MM.1S (cell line): ENCODE measurements at regions not wholly inside any gene's neighbourhood (a gene's known extent, or its start where the extent isn't known, plus 50 kb on each side); places are given as distances from the start of the nearest gene placed in this dataset.

Experiments
- DNase-seq: peaks from one replicate; pipeline ENCODE4 v3.0.0-alpha.2; 2015
- H2AFZ ChIP-seq: fragments of 300-600 bp; sonication (generic); 2 replicates; pipeline ENCODE4 v1.6.0; 2016; ENCODE audit warnings: antibody characterized with exemption, low read length
- H3F3A ChIP-seq: fragments of 300-600 bp; sonication (generic); 2 replicates; pipeline ENCODE4 v1.6.1; 2016; ENCODE audit warnings: mild to moderate bottlenecking, antibody characterized with exemption, low read length, moderate library complexity, mixed read lengths; ENCODE audit not compliant: insufficient read depth
- H3K27ac ChIP-seq: fragments of 300-600 bp; sonication (generic); 2 replicates; pipeline ENCODE4 v1.5.1; 2016; ENCODE audit warnings: mild to moderate bottlenecking, low read length
- H3K27me3 ChIP-seq: fragments of 300-600 bp; sonication (generic); replicated peaks from 2 replicates; pipeline ENCODE4 v1.6.0; 2016; ENCODE audit warnings: low read length; ENCODE audit not compliant: insufficient read depth
- H3K36me3 ChIP-seq: fragments of 300-600 bp; sonication (generic); replicated peaks from 2 replicates; pipeline ENCODE4 v1.6.1; 2016; ENCODE audit warnings: mild to moderate bottlenecking, low read length, mixed read lengths; ENCODE audit not compliant: insufficient read depth
- H3K4me1 ChIP-seq: fragments of 300-600 bp; sonication (generic); 2 replicates; pipeline ENCODE4 v1.6.1; 2016; ENCODE audit warnings: low read length, mixed read lengths
- H3K4me2 ChIP-seq: fragments of 300-600 bp; sonication (generic); 2 replicates; pipeline ENCODE4 v1.6.0; 2016; ENCODE audit warnings: low read depth, low read length
- H3K4me3 ChIP-seq: fragments of 300-600 bp; sonication (generic); 2 replicates; pipeline ENCODE4 v1.5.1; 2016; ENCODE audit warnings: low read length, mixed read lengths
- H3K79me2 ChIP-seq: fragments of 300-600 bp; sonication (generic); 2 replicates; pipeline ENCODE4 v1.6.1; 2016; ENCODE audit warnings: mixed run types, low read length, mixed read lengths
- H3K9ac ChIP-seq: fragments of 300-600 bp; sonication (generic); 2 replicates; pipeline ENCODE4 v1.6.1; 2016; ENCODE audit warnings: low read length, mixed read lengths
- H3K9me2 ChIP-seq: fragments of 300-600 bp; sonication (generic); replicated peaks from 2 replicates; pipeline ENCODE4 v1.6.1; 2016; ENCODE audit warnings: mild to moderate bottlenecking, low read length, mixed read lengths; ENCODE audit not compliant: insufficient read depth
- H3K9me3 ChIP-seq: fragments of 300-600 bp; sonication (generic); replicated peaks from 2 replicates; pipeline ENCODE4 v1.6.1; 2016; ENCODE audit warnings: mild to moderate bottlenecking, low read length, mixed read lengths; ENCODE audit not compliant: insufficient read depth
- H4K20me1 ChIP-seq: fragments of 300-600 bp; sonication (generic); 2 replicates; pipeline ENCODE4 v1.6.1; 2016; ENCODE audit warnings: mild to moderate bottlenecking, low read length, moderate library complexity, mixed read lengths; ENCODE audit not compliant: insufficient read depth
- CTCF ChIP-seq: fragments of 300-600 bp; sonication (generic); IDR thresholded peaks from 2 replicates; pipeline ENCODE4 v1.5.1; 2016; ENCODE audit warnings: antibody characterized with exemption, low read length, mixed read lengths
- EZH2 ChIP-seq: fragments of 300-600 bp; sonication (generic); optimal IDR thresholded peaks from 2 replicates; pipeline ENCODE3; 2017; ENCODE audit warnings: low read depth, mild to moderate bottlenecking, antibody characterized with exemption, low read length, mixed read lengths
- EZH2phosphoT487 ChIP-seq: fragments of 300-600 bp; sonication (generic); IDR thresholded peaks from 2 replicates; pipeline ENCODE4 v1.6.1; 2018; ENCODE audit warnings: antibody characterized with exemption, low read length

DNA sequence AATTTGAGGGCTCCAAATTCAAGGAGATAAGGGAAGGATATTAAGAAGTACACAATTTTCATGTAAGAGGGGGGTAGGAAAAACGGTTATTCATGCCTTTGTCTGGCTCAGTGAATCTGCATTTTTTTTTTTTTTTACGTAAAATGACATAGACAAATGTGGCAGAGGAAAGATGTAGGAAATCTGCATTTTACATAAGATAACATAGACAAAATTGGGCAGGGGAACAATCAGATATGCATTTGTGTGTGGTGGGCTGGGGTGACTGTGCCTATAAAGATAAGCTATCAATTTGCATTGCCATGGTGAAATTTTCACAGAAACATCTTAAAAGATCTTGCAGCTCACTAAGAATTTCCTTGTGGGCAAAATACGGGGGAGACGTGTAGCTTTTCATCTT, 92.7 kb upstream of the GPR141 start:
- no peak overlapping the region for H2AFZ ChIP-seq
- H3K4me1 ChIP-seq: no peaks in the 10 kb centered on the region
- H3K4me2 ChIP-seq: no peak overlapping the region
- H3K27ac ChIP-seq: no peak overlapping the region
- DNase-seq: no peak
- no peaks in the 10 kb centered on the region for H4K20me1 ChIP-seq
- no peaks in the 10 kb centered on the region for H3K79me2 ChIP-seq
- TF ChIP-seq EZH2 (no peak), EZH2phosphoT487 (no peak), CTCF (no peak)
- H3F3A ChIP-seq: no peaks in the 10 kb centered on the region
- no peaks in the 10 kb centered on the region for H3K9me2 ChIP-seq
- H3K27me3 ChIP-seq: no peaks in the 10 kb centered on the region
- H3K9me3 ChIP-seq: no peaks in the 10 kb centered on the region
- no peak overlapping the region for H3K9ac ChIP-seq
- no peak overlapping the region for H3K4me3 ChIP-seq
- H3K36me3 ChIP-seq: no peaks in the 10 kb centered on the region

- no peak overlapping the region for H3K27ac ChIP-seq
- no peaks in the 10 kb centered on the region for H3K27me3 ChIP-seq
- no peak overlapping the region for H3K9ac ChIP-seq
- no peak for DNase-seq
- no peaks in the 10 kb centered on the region for H3F3A ChIP-seq
- H3K4me3 ChIP-seq: no peak overlapping the region
- TF ChIP-seq EZH2 (no peak), CTCF (no peak), EZH2phosphoT487 (no peak)
- H3K9me3 ChIP-seq: no peaks in the 10 kb centered on the region
- no peaks in the 10 kb centered on the region for H3K4me1 ChIP-seq
- no peaks in the 10 kb centered on the region for H3K36me3 ChIP-seq
- H3K79me2 ChIP-seq: no peaks in the 10 kb centered on the region
- H2AFZ ChIP-seq: no peak overlapping the region
- H4K20me1 ChIP-seq: no peaks in the 10 kb centered on the region
- no peaks in the 10 kb centered on the region for H3K9me2 ChIP-seq
- H3K4me2 ChIP-seq: no peak overlapping the region
Measured at GRCh38 chr7:37592366-37592765, 91.2 kb upstream of the GPR141 start.

DNA sequence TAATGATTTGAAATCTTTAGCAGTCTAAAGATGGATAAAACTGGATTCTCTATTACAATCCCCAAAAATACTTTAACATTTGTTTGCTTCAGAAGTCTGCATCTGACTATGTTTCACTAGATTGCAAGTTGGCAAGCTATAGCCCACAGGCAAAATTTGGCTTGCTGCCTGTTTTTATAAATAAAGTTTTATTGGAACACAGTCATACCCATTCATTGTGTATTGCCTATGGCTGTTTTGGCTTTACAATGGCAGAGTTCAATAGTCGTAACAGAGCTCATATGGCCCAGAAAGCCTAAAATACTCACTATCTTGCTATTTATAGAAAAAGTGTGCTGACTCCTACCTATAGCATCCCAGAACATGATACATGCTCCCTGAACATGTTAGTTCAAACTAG, 89.0 kb upstream of the GPR141 start:
- no peaks in the 10 kb centered on the region for H3K27me3 ChIP-seq
- no peaks in the 10 kb centered on the region for H3K36me3 ChIP-seq
- H2AFZ ChIP-seq: no peak overlapping the region
- H3K9me3 ChIP-seq: no peaks in the 10 kb centered on the region
- H3K4me3 ChIP-seq: no peak overlapping the region
- TF ChIP-seq EZH2phosphoT487 (no peak), CTCF (no peak), EZH2 (no peak)
- no peaks in the 10 kb centered on the region for H3K4me1 ChIP-seq
- H3K9ac ChIP-seq: no peak overlapping the region
- DNase-seq: no peak
- H3K4me2 ChIP-seq: no peak overlapping the region
- no peaks in the 10 kb centered on the region for H3K9me2 ChIP-seq
- H3K27ac ChIP-seq: no peak overlapping the region
- H3K79me2 ChIP-seq: no peaks in the 10 kb centered on the region
- H3F3A ChIP-seq: no peaks in the 10 kb centered on the region
- no peaks in the 10 kb centered on the region for H4K20me1 ChIP-seq

- no peak for DNase-seq
Measured at GRCh38 chr7:37598824-37599223, 84.7 kb upstream of the GPR141 start.

More at GRCh38 chr7:37598824-37599223, 84.7 kb upstream of the GPR141 start:
- no peaks in the 10 kb centered on the region for H3K9me2 ChIP-seq
- H3K27me3 ChIP-seq: no peaks in the 10 kb centered on the region
- H3K9me3 ChIP-seq: no peaks in the 10 kb centered on the region
- no peak overlapping the region for H3K4me2 ChIP-seq
- no peak overlapping the region for H3K9ac ChIP-seq
- TF ChIP-seq CTCF (no peak), EZH2 (no peak), EZH2phosphoT487 (no peak)
- H3F3A ChIP-seq: no peaks in the 10 kb centered on the region
- no peaks in the 10 kb centered on the region for H3K36me3 ChIP-seq
- no peaks in the 10 kb centered on the region for H3K4me1 ChIP-seq
- no peaks in the 10 kb centered on the region for H4K20me1 ChIP-seq
- H3K79me2 ChIP-seq: no peaks in the 10 kb centered on the region
- H3K4me3 ChIP-seq: no peak overlapping the region
- no peak overlapping the region for H2AFZ ChIP-seq
- no peak overlapping the region for H3K27ac ChIP-seq
